NCI-H460 (cell line): ENCODE measurements at regions not wholly inside any gene's neighbourhood (a gene's known extent, or its start where the extent isn't known, plus 50 kb on each side); places are given as distances from the start of the nearest gene placed in this dataset.
"Not testable (repeated sequence)": the region's sequence is repeated elsewhere in the genome, so short reads cannot be mapped to it uniquely, and the experiment has no call there.

Experiments
- DNase-seq: peaks from one replicate; pipeline ENCODE4 v3.0.0-alpha.2; 2016; ENCODE audit warnings: low read depth; ENCODE audit errors: extremely low read depth

GRCh38 chrX:16316331-16316730 lies 149.1 kb downstream of the MAGEB17 start:
- no peak for DNase-seq

GRCh38 chrX:16319929-16320328 lies 152.6 kb downstream of the MAGEB17 start:
- DNase-seq = no peak

GRCh38 chrX:16320765-16321355 lies 153.6 kb downstream of the MAGEB17 start:
- DNase-seq = no peak

- no peak for DNase-seq
These were observed 166.2 kb downstream of the MAGEB17 start for GRCh38 chrX:16333453-16333852.

- DNase-seq = no peak
These were observed 167.9 kb downstream of the MAGEB17 start for GRCh38 chrX:16335181-16335580.

- DNase-seq = no peak
These were observed 180.8 kb downstream of the MAGEB17 start for GRCh38 chrX:16347968-16348670.

- DNase-seq = no peak
These were observed 190.6 kb downstream of the MAGEB17 start for GRCh38 chrX:16357902-16358301.

GRCh38 chrX:16360056-16360455 lies 192.8 kb downstream of the MAGEB17 start:
- DNase-seq = not testable (repeated sequence)

GRCh38 chrX:16368696-16369095 lies 201.4 kb downstream of the MAGEB17 start:
- DNase-seq = no peak

GRCh38 chrX:16376056-16376455 lies 208.8 kb downstream of the MAGEB17 start:
- DNase-seq = no peak

- DNase-seq = no peak
These were observed 218.8 kb downstream of the MAGEB17 start for GRCh38 chrX:16386126-16386525.

- no peak for DNase-seq
These were observed 225.3 kb downstream of the MAGEB17 start for GRCh38 chrX:16392597-16392996.

- DNase-seq = no peak
These were observed 227.0 kb downstream of the MAGEB17 start for GRCh38 chrX:16394290-16394689.

GRCh38 chrX:16403808-16404207 lies 236.5 kb downstream of the MAGEB17 start:
- DNase-seq = no peak

- no peak for DNase-seq
These were observed 233.4 kb upstream of the S100G start for GRCh38 chrX:16416588-16416987.

- DNase-seq = no peak
These were observed 231.3 kb upstream of the S100G start for GRCh38 chrX:16418650-16419049.

GRCh38 chrX:16427668-16428067 lies 222.3 kb upstream of the S100G start:
- no peak for DNase-seq

- no peak for DNase-seq
These were observed 220.6 kb upstream of the S100G start for GRCh38 chrX:16429406-16429805.

- DNase-seq = no peak
These were observed 218.7 kb upstream of the S100G start for GRCh38 chrX:16431266-16431665.

- DNase-seq = no peak
These were observed 216.9 kb upstream of the S100G start for GRCh38 chrX:16433021-16433420.

- DNase-seq = no peak
These were observed 214.5 kb upstream of the S100G start for GRCh38 chrX:16435399-16435986.
